Non-pigmented ciliary epithelial cell (primary cell): ENCODE measurements at regions not wholly inside any gene's neighbourhood (a gene's known extent, or its start where the extent isn't known, plus 50 kb on each side); places are given as distances from the start of the nearest gene placed in this dataset.
"Not testable (repeated sequence)": the region's sequence is repeated elsewhere in the genome, so short reads cannot be mapped to it uniquely, and the experiment has no call there.

Experiments
- DNase-seq: peaks from one replicate; pipeline ENCODE4 v3.0.0-alpha.2; 2010; ENCODE audit warnings: low read depth

- peak; percentile 77 for DNase-seq
These were observed 119.3 kb upstream of the CACNA2D1 start for GRCh38 chr7:82562716-82563404.

DNA sequence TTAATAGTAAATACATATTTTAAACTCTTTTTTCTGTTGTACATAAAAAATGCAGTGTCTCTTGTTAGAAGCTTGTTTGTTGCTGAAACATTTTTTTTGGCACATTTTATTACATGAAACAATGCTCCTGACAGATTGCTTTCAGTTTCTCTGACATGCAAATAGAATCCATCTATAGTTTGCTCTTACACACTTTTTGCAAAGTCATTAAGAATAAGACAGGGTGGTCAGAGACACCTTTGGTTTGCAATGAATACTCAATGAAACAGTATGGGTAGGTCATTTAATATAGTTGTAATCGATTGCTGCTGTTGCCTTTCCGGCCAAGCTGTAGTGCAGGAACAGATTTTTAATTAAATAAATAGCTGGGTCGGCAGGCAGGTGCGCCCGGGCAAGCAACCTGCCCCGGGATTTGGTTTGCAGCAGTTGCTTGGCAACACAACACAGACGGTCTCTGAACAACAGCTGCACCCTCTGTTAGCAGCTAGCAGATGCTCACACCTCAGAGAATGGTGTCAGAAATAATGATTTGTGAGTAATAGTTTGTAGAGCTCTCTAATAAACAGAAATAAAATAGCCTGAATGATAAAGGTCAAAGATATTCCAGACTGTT, 115.7 kb upstream of the CACNA2D1 start:
- DNase-seq: no peak

DNA sequence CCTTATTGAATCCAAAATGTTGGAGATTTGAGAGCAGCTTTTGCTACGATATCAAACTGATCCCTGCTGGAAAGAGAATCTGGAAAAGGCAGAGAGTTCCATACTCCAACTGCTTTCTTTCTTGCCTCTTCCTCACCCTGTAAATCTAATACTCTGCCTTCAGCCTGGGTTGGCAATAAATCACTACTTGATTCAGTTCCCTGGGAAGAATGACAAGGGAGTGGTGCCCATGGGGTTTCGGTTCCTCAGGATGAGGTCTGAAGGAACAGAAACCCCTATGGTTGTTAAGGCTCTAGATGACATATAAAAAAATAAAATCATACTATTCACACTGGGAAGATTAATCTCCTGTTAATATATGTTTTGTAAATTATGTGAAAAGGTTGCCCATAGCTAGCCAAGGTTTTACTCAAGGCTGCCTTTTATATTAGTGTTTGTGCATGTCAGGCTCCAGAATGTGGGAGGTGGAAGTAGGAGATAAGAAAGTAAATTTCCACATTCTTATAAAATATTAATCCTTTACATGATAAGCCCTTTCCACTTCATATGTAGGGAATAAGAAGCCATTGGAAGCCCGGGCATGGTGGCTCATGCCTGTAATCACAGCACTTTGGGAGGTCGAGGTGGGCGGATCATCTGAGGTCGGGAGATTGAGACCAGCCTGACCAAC, 106.2 kb upstream of the CACNA2D1 start:
- DNase-seq: no peak

GRCh38 chr7:82548141-82548688, 104.6 kb upstream of the CACNA2D1 start:
- DNase-seq: no peak

DNA sequence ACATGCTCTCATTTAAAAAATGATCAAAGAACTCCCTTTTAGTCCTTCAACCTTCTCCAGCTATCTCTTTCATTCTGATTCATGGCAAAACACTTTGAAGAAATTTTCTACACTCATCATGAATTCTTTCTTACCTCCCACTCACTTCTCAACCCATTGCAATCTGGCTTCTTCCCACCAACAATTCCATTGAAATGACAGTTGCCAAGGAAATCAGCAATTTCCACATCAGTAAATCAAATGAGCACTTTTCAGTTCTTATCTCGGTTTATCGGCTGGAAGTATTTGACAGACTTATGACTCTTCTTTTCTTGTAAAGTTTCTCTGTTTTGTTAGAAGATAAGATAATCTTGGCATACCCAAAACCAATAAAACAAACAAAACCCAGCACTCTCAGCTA, 99.1 kb upstream of the CACNA2D1 start:
- peak; percentile 97 for DNase-seq

GRCh38 chr7:82539969-82540368, 96.4 kb upstream of the CACNA2D1 start:
- no peak for DNase-seq

DNA sequence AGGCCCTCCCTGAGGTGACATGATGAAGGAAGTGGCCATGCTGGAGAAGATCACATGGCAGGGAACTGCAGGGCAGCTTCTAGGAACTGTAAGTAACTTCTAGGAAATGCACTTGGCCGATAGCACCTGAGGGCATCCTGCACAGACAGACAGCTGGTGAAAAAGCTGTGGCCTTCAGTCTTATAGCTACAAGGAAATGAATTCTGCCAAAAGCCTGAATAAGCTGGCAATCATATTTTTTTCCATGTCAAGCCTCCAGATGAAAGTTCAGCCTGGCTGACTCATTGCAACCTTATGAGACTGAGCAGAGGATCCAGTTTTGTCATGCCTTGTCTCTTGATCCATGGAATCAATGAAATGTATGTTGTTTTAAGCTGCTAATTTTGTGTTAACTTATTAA, 91.1 kb upstream of the CACNA2D1 start:
- no peak for DNase-seq

DNA sequence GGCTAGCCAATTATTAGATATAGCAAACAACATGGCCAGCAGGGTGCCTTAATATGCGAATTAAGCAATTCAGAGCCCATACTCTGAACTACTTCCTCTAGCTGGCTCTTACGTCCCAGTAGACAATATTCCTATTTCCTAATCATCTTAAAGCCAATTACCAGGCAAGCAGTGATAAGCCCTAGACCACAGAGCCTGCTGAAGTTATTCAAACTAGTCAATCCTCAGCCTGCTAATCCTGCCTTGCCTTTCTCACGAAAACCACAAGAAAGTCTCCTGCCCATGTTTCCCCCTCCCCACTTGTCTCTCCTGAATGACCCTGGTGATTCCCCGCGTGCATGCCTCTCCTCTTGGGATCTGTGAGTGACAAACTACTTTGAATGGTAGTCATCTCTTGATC, 86.8 kb upstream of the CACNA2D1 start:
- DNase-seq: no peak

DNA sequence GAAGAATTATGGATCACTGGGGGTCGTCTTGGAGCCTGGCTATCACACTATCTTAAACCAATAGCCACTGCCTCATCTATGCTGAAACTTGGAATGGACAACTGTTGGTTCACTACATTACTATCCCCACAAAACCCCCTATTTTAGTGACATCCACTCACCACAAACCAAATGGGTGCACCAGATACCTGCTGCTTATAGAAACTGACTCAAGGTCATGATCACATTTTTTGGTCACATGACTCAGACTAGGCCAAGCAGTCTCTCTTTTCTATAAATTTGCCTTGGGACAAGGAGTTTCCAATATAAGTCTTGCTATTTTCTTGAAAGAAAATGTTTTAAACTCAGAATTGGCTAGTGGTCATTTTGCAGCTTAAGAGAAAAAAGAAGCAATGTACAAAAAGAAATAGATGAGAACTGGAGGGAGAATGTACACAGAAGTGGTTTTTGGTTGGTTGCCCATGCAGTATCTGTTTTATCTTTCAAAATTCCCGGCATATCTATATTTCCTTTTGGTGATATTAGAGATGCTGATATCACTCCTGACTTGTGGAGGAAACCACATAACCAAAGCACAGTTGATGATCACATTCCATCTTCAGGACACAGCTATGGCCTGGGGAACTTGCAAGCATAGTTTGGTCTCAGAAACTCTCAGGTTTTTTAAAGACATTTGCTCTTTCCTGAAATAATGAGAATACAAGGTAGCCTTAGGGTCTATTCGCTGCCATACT, 85.2 kb upstream of the CACNA2D1 start:
- peak; percentile 77 for DNase-seq

DNA sequence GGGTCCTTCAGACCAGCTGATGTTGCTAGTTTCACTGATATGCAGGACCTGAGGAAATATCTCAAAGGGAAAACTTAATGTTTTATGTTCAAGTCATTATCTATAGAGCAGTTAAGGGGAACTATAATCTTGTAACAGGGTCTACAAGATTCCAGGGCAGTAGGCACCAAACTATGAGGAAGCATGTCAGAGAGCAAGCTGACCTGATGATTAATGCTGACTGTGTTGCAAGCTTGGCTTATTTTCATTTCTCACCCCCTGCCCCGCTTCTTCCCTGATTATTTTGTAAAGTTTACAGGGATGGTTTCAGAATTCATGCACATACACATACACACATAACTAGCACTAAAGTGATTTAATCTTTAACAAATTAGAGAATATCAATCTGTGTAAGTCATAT, 84.3 kb upstream of the CACNA2D1 start:
- DNase-seq: no peak

- no peak for DNase-seq
These were observed 78.4 kb upstream of the CACNA2D1 start for GRCh38 chr7:82521906-82522445.

DNA sequence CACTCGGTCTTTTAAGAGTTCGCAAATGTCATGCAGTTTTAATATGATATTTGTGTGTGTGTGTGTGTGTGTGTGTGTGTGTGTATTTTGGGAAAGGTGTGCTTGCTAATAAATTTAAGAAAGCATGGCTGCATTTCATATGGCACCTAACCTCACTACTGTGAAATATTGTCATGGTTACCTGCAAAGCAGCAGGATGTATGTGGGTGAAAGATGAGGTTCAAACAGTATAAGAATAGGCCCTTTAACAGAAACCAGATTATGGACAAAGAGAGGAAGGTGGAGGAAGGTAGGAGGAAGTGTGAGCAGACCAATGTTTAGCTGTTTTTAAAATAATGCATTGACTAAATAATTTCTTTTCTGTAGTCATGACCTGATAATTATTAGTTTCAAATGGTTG, 73.5 kb upstream of the CACNA2D1 start:
- no peak for DNase-seq

GRCh38 chr7:82511542-82511941, 68.0 kb upstream of the CACNA2D1 start:
- no peak for DNase-seq

DNA sequence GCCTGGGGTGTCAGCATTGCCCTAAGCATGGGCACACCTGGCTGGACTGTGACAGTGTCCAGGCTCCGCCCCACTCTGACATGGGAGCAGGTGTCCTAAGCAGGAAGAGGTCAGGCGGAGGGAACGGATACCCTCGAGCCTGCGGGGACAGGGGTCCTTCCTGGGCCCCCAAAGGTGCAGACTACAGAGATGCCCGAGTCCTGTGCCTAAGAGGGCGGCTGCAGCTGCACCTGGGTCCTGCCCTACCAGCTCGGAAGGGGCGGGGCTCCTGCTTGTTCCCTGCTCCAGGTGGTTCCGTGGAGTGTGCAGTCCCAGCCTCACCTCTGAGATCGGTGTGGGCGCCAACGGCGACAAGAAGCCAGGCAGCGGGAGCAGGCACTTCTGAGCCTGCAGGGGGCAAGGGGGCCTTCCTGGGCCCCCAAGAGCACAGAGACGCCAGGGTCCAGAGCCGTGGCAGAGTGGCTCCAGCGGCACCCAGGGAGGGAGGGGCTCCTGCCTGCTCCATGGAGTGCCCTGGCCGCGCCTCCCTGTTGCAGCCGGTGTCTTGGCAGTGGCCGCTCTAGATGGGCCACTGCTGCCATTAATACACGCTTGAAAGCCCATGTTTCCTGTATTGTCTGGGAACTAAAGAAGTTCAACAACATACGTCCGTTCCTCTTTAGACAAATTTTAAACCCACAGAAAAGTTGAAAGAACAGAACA, 64.5 kb upstream of the CACNA2D1 start:
- DNase-seq: no peak

DNA sequence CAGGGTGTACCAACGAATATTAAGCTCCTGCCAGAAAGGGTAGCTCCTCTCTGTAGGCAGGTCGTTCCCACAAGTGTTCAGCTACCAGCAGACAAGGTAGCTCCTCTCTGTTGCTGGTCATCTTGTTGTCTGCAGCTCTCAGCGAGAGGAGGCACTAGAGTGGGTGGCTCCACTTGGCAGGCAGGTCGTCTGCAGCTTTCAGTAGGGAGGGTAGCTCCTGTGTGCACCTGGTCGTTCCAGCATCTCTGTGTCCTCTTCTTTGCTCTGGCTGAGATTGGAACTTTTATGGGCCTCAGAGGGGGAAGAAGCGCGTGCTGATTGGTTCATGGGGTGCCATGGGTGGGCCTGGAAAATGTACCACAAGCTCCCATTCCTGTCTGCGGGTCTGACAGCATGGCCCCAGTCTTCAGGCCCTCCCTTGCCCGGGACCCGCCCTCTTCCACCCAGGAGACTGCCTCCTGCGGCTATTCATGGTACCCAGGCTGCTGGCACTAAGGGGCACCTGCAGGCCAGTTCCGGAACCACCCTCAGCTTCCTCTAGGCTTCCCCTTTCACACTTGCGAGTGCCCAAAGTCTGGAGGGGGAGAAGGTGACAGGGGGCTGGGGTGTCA, 63.9 kb upstream of the CACNA2D1 start:
- no peak for DNase-seq

DNA sequence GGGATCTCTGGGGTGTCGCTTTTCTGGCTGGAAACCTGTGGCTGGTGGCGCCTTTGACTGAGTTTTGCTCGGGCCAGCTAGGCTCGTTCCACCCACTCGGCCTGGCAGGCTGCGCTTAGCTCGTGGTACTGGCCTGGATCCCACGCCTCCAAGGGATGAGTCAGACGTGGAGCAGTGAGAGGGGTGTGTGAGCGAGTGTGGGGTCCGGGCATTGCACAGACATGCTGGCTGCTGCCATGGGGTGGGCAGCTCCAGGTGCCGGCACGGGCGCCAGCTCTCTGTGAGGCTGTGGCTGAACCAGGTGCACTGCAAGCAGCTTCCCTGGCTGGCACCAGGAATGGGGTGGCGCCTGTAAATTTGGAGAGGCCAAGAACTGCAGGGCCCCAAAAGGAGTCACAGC, 63.1 kb upstream of the CACNA2D1 start:
- DNase-seq: no peak

GRCh38 chr7:82506208-82506607, 62.6 kb upstream of the CACNA2D1 start:
- no peak for DNase-seq

DNA sequence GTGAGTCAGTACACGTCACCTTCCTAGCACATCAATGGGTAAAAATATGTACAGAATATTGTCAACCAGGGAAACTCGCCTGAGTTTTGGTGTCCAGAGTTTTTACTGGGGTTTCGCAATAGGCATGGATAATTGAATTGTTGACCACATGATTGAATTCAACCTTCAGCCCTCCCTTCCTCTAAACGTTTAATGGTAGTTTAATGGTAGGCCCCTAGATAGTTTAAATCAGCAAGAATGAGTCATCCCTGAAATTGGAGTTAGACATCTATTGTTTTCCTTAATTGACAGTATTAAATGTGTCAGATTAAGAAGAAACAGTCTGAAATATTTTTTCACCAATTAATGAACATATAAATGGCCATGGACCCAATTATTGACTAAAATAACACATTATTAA, 57.8 kb upstream of the CACNA2D1 start:
- no peak for DNase-seq

- DNase-seq: not testable (repeated sequence)
These were observed 56.0 kb upstream of the CACNA2D1 start for GRCh38 chr7:82499546-82499945.

DNA sequence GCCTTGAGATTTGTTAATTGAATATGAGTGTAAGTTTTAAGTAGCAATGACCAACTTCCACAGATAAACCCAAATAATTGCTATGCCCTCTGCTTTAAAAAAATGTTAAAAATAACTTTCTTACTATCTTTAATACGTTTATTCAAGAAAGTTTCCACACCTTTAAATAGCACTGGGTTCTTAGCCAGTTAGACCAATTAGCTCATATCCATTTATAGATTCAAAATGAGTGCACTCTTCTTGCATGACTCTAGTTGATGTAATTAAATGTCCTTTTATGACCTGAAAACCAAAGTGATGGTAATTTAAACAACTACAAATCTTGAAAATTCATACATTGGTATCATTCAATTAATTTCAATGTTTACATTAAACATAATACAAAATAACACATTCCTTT, 50.8 kb upstream of the CACNA2D1 start:
- DNase-seq: no peak
